Epithelial cell of proximal tubule (primary cell): ENCODE measurements at regions not wholly inside any gene's neighbourhood (a gene's known extent, or its start where the extent isn't known, plus 50 kb on each side); places are given as distances from the start of the nearest gene placed in this dataset.

Experiments used
- DNase-seq: peaks from one replicate; pipeline ENCODE4 v3.0.0-alpha.2; 2011; ENCODE audit warnings: low read depth
- H3K4me3 ChIP-seq: 2 replicates; pipeline ENCODE4 v1.5.1; 2011; ENCODE audit warnings: low read depth, mild to moderate bottlenecking, low read length
- CTCF ChIP-seq: conservative IDR thresholded peaks from 2 replicates; pipeline ENCODE4 v1.5.1; 2012; ENCODE audit warnings: low read depth, mild to moderate bottlenecking, low read length

GRCh38 chr4:77466430-77466829, 139.2 kb upstream of the CXCL13 start:
- no peak for DNase-seq
- TF ChIP-seq CTCF, result no peak
- no peak overlapping the region for H3K4me3 ChIP-seq

- no peak overlapping the region for H3K4me3 ChIP-seq
- DNase-seq, result no peak
- no peak for TF ChIP-seq CTCF
These were observed 133.7 kb upstream of the CXCL13 start for GRCh38 chr4:77471821-77472495.

DNA sequence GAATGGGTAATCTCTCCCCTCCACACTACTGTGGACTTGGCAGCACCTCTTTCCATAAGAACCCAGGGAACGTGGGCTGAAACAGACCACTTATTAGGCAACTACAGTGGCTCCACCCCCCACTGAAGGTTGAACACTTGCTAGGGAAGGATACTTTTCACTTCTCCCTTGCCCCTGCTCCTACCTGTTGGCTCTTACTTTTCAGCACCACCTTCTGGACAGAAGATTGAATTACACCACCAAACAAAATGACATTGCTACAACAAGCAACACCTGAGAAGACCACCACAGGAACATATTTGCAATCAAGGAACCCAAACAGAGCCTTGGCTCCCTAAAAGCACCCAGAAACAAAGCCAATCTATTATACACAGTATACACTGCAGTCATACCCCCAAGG, 132.1 kb upstream of the CXCL13 start:
- no peak overlapping the region for H3K4me3 ChIP-seq
- DNase-seq, result no peak
- TF ChIP-seq CTCF, result peak; percentile 68

- DNase-seq, result no peak
- H3K4me3 ChIP-seq, result no peak overlapping the region
- TF ChIP-seq CTCF, result no peak
These were observed 123.8 kb upstream of the CXCL13 start for GRCh38 chr4:77481856-77482255.

DNA sequence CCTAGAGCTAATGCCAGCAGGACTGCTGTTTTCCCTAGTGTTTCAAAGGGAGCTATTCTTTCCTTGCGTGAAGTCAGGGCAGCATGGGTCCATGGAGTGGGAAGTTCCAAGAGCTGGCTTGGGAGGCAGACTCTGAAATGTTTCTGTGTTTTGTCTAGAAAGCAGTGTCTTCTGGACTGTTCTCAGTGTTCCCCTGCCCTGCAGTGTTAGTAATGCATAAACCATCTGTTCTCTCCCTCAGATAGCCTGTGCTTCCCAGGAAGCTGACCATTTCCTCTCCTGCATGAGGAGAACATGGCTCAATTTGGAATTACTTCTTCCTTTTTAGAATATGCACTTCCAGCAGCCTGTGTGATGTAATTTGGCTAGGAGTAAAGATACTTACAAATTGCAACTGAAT, 116.7 kb upstream of the CXCL13 start:
- TF ChIP-seq CTCF, result no peak
- no peak for DNase-seq
- no peak overlapping the region for H3K4me3 ChIP-seq

DNA sequence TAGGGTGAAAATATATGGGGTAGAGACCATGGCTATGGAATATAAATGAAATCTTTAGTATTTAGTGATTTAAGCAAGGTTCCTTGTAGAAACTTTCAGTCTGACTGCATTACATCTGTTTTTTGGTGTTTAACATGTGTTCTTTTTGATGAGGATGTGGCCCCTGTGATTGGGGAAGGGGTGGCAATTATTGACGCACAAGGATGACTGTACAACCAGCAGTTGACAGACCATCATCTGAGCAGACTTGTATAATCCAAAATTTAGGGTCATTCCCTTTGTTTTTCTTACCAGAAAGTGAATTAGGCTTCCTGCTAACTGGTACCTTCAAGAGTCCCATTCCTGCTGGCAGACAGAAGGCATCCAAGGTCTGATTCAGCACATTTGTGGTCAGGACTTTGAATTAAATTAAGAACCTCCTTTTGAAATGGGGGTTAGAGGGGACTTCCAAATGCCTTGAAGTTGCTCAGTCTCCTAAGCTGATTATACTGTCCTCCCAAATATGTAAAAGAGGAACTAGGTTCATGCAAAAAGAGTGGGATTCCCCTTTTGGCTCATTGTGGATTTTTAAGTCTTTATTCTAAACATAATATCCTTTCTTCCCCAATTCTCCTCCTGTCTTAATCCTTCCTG, 112.4 kb upstream of the CXCL13 start:
- TF ChIP-seq CTCF, result no peak
- no peak overlapping the region for H3K4me3 ChIP-seq
- DNase-seq, result no peak
